Bronchial epithelial cell (primary cell): ENCODE measurements at regions not wholly inside any gene's neighbourhood (a gene's known extent, or its start where the extent isn't known, plus 50 kb on each side); places are given as distances from the start of the nearest gene placed in this dataset.

ENCODE experiments used
- DNase-seq: peaks from one replicate; pipeline ENCODE4 v3.0.0-alpha.2; 2010; ENCODE audit warnings: low read depth
- FAIRE-seq: peaks from 2 replicates; lab custom pipeline; 2011; peaks lifted over from hg19 to GRCh38; lab: Jason Lieb, UNC
- H3K27me3 ChIP-seq: 2 replicates; pipeline ENCODE4 v1.5.1; 2011; ENCODE audit warnings: low read length; ENCODE audit not compliant: control insufficient read depth, insufficient read depth
- H3K36me3 ChIP-seq: 2 replicates; pipeline ENCODE4 v1.5.1; 2011; ENCODE audit warnings: low read length; ENCODE audit not compliant: control insufficient read depth, insufficient read depth
- H3K4me3 ChIP-seq: 2 replicates; pipeline ENCODE4 v1.5.1; 2011; ENCODE audit warnings: mild to moderate bottlenecking, low read depth, low read length, control low read depth
- TF ChIP-seq, protein P1 (sequence below): IDR thresholded peaks from 2 replicates; pipeline ENCODE4 v1.5.1; 2011; ENCODE audit warnings: mild to moderate bottlenecking, moderate library complexity, low read length, control low read depth, inconsistent platforms; ENCODE audit not compliant: insufficient read depth, severe bottlenecking

DNA sequence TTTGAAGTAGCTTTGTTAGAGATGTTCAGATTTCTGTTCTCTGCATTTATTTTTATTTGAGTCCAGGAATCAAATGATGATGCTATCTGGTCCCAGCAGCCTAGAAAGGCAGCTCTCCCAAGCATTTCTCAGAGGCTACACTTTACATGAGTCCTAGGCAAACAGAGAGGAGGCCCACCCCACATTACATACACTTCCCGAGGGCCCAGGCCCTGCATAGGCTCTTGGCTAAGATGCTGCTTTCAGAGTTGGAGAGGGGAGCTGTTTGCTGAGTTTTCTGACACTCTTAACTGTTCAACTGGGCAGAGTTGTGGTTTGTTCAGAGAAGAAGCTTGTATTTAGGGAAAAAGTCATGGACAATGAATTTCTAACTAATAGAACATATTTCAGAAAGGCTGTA, 117.9 kb upstream of the RGMA start:
- no peaks in the 10 kb centered on the region for H3K36me3 ChIP-seq
- FAIRE-seq (no peak), DNase-seq (no peak)

DNA sequence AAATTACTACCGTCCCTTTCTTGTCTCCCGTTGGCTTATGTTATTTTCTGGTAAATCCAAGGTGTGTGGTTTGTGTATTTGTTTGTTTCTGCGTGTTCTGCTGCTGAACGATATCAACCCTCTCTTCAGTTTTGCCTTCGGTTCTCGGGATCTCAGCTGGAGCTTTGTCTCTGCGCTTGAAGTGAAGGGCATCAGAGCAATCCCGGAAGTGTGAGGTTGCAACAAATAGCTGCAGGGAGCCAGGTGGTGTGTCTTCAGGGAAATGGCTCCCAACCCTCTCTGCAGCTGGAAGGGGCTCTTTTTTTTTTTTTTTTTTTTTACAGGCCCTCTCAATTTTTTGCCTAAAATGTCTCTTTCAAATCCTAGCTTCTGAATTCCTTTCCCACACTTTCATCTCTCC, 116.4 kb upstream of the RGMA start:
- FAIRE-seq (no peak), DNase-seq (no peak)
- Histone ChIP-seq H3K36me3 (no peaks in the 10 kb centered on the region), H3K27me3 (no peaks in the 10 kb centered on the region), H3K4me3 (no peak overlapping the region)
- TF ChIP-seq, protein P1, sequence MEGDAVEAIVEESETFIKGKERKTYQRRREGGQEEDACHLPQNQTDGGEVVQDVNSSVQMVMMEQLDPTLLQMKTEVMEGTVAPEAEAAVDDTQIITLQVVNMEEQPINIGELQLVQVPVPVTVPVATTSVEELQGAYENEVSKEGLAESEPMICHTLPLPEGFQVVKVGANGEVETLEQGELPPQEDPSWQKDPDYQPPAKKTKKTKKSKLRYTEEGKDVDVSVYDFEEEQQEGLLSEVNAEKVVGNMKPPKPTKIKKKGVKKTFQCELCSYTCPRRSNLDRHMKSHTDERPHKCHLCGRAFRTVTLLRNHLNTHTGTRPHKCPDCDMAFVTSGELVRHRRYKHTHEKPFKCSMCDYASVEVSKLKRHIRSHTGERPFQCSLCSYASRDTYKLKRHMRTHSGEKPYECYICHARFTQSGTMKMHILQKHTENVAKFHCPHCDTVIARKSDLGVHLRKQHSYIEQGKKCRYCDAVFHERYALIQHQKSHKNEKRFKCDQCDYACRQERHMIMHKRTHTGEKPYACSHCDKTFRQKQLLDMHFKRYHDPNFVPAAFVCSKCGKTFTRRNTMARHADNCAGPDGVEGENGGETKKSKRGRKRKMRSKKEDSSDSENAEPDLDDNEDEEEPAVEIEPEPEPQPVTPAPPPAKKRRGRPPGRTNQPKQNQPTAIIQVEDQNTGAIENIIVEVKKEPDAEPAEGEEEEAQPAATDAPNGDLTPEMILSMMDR = no peak

More for the DNA sequence above, 117.9 kb upstream of the RGMA start:
- TF ChIP-seq, protein P1 = no peak
- H3K4me3 ChIP-seq = no peak overlapping the region
- no peaks in the 10 kb centered on the region for H3K27me3 ChIP-seq

DNA sequence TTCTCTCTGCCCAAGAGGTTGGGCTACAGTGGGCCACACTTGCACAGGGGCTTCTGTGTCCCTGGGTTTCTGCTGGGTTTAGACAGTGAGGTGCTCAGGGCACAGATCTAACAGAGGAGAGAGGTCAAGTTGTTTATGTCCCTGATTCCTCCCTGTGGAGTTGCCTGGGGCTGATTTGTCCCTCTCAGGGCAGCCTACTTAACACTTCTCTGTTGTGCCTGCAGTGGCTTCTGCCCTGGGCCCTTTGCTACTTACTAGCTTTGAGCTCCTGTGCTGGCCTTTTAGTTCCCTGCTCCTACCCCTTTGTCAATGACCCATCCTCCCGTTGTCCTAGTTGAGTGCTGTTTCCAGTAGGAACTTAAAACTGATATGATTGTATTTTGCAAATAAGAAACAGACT, 114.0 kb upstream of the RGMA start:
- TF ChIP-seq, protein P1 = no peak
- DNase-seq (no peak), FAIRE-seq (no peak)
- H3K4me3 ChIP-seq = no peak overlapping the region
- H3K27me3 ChIP-seq = no peaks in the 10 kb centered on the region
- no peaks in the 10 kb centered on the region for H3K36me3 ChIP-seq

DNA sequence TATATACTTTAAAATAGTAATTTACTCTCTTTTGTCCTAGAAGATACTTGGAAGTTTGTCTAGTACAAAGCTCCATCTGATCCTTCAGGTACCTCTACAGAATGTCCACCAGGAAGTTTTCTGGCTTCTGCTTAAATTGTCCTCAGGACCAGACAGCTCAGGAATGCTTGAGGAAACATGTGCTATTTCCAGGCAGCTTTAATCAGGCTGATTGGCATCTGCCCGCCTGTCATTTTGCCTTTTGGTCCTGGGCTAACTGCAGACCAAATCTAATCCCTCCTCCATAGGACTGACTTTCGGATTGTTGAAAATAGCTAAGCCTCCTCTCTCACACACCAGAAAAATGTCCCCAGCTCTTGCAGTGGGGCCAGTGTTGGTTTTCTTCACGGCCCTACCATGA, 113.4 kb upstream of the RGMA start:
- TF ChIP-seq, protein P1 = no peak
- FAIRE-seq (no peak), DNase-seq (no peak)
- no peaks in the 10 kb centered on the region for H3K36me3 ChIP-seq
- no peak overlapping the region for H3K4me3 ChIP-seq
- H3K27me3 ChIP-seq = no peaks in the 10 kb centered on the region

DNA sequence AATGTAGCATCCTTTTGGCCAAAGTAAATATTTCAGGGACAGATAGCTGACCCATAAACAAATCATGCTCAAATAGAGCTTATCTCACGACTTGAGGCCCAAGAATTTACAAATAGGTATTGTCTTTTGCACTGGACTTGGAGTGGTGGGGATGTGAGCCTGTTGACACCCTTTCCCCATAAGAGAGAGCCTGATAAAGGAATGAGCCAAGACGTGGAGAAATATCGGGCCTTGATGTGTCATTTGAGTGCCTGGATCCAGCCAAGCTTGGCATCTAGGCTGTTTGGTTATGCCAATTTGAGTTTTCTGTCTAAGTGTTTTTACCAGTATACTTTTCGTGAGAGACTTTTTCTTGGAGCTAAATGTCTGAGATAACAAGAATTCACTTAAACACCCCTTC, 112.9 kb upstream of the RGMA start:
- H3K36me3 ChIP-seq = no peaks in the 10 kb centered on the region
- no peak for FAIRE-seq
- no peak overlapping the region for H3K4me3 ChIP-seq
- no peaks in the 10 kb centered on the region for H3K27me3 ChIP-seq
- TF ChIP-seq, protein P1 = no peak
- DNase-seq = no peak

DNA sequence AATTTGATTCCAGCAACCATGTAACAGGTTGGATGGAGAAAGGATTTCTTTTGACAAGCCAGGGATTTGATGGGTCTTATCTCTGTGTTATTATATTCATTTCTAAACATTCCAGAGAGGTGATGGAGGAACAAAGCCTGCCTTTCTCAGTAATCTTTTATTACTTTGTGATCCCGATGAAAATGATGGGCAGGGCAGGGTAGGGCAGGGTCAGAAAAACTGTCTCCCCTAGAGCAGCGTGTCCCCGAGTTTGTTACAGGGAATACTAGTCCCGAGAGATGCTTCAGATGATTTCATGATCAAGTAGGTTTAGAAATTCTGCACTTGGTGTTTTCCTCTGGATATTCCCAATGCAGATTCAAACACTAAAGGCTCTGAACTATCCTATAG, 111.8 kb upstream of the RGMA start:
- DNase-seq = no peak
- FAIRE-seq = no peak
- no peaks in the 10 kb centered on the region for H3K36me3 ChIP-seq
- TF ChIP-seq, protein P1 = no peak
- H3K27me3 ChIP-seq = no peaks in the 10 kb centered on the region
- H3K4me3 ChIP-seq = no peak overlapping the region
